Adrenal gland (tissue), 5 donors: ENCODE measurements at regions not wholly inside any gene's neighbourhood (a gene's known extent, or its start where the extent isn't known, plus 50 kb on each side); places are given as distances from the start of the nearest gene placed in this dataset.

Experiments used
- CTCF ChIP-seq, 6 experiments: fragments of 450-650 bp in 4 of 6; fragments of 200-600 bp in 2 of 6; sonication (generic) in 1 of 6; IDR thresholded peaks; 1 replicate in 5 of 6; 2 replicates in 1 of 6; pipeline versions ENCODE4 v1.5.1 to v1.8.0; 2016 to 2021; ENCODE audit warnings: antibody characterized with exemption in 6 of 6, mild to moderate bottlenecking in 2 of 6, moderate library complexity in 1 of 6
- POLR2A ChIP-seq, 2 donors: fragments of 450-650 bp; IDR thresholded peaks; one replicate each; pipeline ENCODE4 v1.6.1; 2017; ENCODE audit warnings: antibody characterized with exemption in 2 of 2, mild to moderate bottlenecking in 2 of 2, moderate library complexity in 1 of 2
- donor health status: DM: no; HTN: no; CAD: no.

- TF ChIP-seq POLR2A (IDR thresholded peaks at IDR 0.05), result no peak
- TF ChIP-seq CTCF (IDR thresholded peaks at IDR 0.05), result peak in 1 of 6 experiments; percentile 18
Observed at GRCh38 chr7:156127166-156128134, 315.2 kb upstream of the SHH start.
